ENCODE measurements at regions not wholly inside any gene's neighbourhood (a gene's known extent, or its start where the extent isn't known, plus 50 kb on each side); places are given as distances from the start of the nearest gene placed in this dataset.

- no peak for TF ChIP-seq POLR2A (IDR thresholded peaks at IDR 0.05)
- TF ChIP-seq CTCF (IDR thresholded peaks at IDR 0.05 in 4 of 5, conservative IDR thresholded peaks at IDR 0.05 in 1 of 5) = no peak
Measured at GRCh38 chr6:129764761-129765407, 54.9 kb upstream of the ARHGAP18 start.
